ENCODE measurements at regions not wholly inside any gene's neighbourhood (a gene's known extent, or its start where the extent isn't known, plus 50 kb on each side); places are given as distances from the start of the nearest gene placed in this dataset.

DNA sequence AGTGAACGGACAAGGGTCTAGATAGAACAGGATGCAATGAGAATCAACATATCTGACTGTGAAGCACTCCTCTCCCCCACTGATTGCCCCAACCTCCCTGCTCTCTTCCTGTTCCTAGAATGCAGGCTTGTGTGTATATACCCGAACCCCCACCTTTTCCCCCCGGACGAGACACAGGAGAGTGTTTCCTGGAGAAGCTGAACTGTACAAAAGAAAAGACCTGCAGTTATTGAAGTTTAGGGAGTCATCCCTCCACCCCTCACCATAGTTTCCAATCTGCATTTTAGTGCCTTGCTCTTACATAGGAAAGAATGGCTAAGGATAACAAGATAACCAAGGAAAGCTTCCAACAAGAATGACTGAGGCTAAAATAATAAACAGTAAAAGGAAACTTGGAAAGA lies 55.5 kb upstream of the PDE10A start:
- no peak for DNase-seq (ENCODE audit: low spot score)

DNA sequence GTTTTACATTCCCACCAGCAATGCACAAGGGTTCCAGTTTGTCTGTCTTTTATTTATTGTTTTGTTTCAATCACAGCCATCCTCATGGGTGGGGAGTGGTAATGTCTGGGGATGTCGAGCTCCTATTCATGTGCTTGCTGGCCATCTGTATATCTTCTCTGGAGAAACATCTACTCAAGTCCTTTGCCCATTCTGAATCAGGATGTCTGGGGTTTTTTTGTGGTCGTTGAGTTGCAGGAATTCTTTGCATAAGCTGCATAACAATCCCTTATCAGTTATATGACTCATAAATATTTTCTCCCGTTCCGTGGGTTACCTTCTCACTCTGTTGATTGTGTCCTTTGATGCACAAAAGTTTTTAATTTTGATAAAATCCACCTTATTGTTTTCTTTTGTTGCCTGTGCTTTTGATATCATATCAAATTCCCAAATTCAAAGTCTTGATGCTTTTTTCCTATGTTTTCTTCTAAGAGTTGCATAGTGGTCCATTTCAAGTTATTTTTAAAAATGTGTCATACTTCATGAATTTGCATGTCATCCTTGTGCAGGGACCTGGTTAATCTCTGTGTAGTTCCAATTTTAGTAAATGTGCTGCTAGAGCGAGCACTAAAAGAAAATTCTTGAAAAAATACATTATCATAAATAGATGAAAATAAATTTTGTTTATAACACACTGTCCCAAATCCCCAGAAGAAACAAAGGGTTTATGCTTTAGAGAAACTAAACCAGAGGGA lies 54.9 kb upstream of the PDE10A start:
- no peak for DNase-seq (ENCODE audit: low spot score)

GRCh38 chr6:165716886-165717285 lies 53.8 kb upstream of the PDE10A start:
- DNase-seq (ENCODE audit: low spot score): no peak

DNA sequence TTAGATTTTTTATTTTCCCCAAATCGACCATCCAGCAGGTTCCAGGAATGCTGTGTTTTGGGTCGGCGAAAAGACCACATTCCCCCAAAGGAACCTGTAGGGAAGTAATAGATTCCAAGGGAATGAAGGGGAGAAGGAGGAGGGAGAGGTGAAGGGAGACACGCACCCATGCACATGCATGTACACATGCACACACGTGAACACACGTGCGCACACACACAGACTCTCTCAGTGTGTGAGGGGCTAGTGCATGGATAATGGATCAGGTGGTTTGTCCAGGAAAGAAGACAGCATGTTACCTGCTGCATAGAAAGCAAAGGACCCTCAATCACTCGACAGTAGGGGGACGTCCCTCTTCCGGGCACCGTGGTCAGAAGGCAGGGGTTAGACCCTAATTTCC lies 52.4 kb upstream of the PDE10A start:
- no peak for DNase-seq (ENCODE audit: low spot score)

DNA sequence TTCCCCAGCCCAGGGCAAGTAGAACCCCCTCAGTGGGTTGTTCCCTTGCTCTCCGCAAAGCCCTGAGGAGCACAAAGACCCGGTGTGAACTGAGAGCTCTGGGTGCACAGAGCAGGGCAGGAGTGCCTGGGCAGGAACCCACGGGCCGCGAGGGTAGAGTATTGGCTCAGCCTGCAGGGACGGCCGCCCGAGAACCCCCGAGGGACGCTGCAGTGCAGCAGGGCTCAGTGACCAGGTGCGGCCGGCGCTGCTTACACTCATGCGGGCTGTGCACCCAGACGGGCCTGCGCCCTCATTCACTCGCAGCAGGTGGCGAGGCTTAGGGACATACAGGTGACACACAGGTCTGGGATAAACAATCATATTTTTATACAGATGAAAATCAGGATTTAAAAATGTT lies 51.9 kb upstream of the PDE10A start:
- DNase-seq (ENCODE audit: low spot score): no peak

DNA sequence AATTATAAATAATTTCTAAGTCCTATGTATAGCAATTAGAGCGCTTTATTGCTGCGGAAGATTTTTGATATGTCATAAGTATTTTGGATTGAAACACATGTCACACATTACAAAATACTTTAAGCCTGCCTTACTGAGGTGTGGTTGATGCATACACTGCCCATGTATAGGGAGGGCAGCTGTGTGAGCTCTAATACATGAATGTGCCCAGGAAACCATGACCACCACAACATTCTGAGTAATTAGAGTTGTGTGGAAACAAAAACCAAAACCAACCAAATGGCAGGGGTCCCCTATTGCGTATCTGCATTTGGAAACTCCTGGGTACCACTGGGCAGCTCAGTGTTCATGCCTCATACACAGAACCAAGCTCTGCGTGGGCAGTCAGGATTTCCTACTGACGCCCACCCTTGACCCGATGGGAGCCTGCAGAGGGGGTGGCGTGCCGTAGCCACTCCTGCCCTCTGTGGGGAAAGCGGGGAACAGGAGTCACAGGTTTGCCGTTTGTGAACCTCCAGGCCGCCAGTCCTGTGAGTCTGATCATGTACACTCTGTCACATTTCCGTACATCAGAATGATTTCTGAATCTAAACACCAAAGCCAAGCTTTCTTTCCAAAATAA lies 50.9 kb upstream of the PDE10A start:
- no peak for DNase-seq (ENCODE audit: low spot score)
